Activated gamma-delta T cell treated with Interleukin-2 at 50 U/mL for 16 hours (primary cell): ENCODE measurements at regions not wholly inside any gene's neighbourhood (a gene's known extent, or its start where the extent isn't known, plus 50 kb on each side); places are given as distances from the start of the nearest gene placed in this dataset.
A peak's percentile ranks its signal among the peaks of the same experiment; 100 is the strongest.

Source experiments
- DNase-seq: peaks from one replicate; pipeline ENCODE4 v3.0.0-alpha.2; 2020

DNA sequence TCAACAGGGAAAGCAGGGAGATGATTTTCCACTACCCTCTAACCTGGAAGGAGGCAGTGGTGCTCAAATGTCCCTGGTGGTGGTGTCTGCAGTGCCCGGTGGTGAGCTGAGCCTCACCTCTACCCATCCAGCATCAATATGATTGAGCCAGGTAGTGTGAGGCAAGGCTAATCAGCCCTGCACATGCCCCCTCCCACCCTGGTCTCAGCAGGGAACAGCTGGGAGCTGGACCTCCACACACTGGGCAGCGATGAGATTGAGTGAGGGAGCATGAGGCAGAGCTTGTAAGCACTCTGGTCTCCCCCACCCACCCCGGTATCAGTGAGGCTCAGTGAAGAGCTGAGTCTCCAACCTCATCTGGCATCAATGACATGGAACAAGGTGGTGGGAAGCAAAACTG lies 634.3 kb downstream of the PTPRU start:
- DNase-seq = no peak

DNA sequence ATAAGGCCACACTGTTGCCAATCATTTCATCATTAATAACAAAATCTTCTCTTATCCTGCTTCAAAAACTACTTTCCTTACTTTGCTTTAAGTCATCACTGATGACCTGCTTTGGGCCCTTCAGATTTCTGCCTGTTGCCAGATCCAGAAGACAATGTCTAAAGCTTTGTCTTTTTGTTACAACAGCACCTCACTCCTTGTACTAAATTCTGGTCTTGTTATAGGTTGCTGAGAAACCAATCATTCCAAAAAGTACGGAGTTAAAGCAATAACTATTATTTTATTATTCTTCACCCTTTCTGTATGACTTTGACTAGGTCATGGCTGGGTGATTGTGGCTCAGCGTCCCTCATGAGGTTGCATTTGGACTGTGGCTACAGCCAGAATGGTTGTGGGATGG lies 633.5 kb downstream of the PTPRU start:
- DNase-seq = no peak

DNA sequence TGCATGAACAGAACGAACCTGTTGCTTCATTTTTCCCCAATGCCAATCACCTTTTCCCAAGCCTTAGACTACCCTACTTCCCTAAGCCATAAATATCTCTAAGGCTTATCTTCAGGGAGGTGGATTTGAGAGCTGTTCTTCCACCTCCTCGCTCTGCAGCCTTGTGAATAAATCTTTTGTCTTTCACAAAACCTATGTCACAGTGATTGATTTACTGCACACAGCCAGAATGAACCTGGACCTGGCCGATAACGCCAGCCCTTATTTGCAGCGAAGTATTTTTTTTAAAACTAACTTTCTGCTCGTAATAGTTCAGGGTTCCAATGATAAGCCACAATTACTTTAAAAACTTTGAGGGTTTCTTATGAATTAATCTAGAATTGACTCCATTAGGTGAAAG lies 632.6 kb downstream of the PTPRU start:
- DNase-seq = no peak

DNA sequence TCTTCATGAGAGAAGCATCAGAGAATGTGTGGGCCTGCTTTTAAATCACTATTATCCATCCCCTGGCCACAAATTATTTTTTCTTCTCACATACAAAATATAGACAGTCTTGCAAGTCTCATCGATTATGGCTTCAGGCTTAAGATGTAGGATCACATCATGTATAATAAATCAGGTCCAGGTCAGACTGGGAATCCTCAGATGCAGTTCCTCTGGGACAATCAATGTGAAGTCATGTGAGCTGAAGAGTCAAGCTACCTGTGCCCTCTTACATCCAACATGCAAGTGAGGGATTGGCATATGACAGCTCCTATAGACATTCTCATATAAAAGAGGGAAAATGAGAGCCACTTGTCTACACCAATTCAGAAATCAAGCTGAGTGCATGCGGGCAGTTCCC lies 631.8 kb downstream of the PTPRU start:
- DNase-seq = no peak

DNA sequence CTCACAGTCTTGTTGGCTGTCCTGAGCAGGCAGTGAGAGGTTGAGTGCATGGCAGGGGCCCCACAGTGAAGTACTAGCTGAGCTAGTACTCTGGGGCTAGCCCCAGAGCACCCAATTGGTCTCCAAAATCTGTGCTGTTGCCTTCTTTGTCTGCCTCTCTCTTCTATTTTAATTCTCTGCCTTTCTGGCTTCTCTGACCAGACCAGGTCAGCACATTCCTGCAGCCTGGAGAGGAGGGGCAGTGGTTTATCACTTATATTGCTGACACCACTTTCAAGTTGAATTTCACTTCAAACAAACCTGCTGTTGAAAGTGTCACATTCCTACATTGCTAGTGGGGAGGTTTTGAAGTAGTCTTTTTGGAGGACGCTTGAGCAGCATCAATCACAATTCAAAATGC lies 628.7 kb downstream of the PTPRU start:
- no peak for DNase-seq

DNA sequence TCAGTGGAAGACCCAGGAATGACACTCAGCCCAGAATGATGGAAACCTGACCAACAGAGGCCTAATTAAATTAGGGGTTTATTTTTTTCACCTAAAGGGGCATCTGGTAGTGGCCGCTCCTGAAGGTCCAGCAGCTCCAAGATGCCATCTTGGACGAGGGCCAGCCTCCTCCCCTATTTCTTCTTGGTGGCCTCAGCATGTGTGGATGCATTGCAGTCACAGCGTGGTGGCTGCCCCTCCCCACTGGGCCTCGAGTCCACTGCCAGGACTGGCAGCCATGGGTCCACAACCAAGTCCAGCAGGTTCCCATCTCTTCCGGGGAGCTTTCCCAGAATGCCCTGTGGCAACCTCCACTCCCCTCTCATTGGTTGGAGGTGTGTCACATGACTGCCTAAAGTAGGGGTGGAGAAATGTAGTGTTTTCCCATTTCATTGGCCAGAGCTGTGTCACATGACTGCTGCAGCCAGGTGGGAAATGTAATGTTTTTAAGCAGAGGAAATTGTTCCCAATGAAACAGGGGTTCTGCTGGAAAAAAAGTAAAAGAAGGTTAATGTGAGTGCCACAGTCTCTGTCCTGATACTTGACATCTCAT lies 628.2 kb downstream of the PTPRU start:
- no peak for DNase-seq

DNA sequence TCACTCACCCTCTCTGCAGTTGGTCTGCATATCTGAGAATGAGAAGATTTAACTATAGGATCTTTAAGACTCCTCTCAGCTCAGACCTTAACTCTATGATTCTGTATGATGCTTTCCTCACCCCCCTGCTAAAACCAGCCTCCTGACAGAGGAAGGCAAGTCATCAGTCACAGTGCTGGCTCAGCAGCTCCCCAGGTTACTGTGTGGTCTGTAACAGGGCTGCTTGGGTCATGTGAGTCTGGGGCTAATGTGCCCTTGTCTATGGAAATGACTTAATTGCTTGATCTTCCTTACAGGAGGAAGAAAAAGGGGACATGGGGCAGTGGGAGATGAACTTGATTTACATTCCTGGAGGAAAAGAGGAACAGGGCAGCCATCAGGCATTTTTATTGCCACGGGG lies 625.6 kb downstream of the PTPRU start:
- no peak for DNase-seq

DNA sequence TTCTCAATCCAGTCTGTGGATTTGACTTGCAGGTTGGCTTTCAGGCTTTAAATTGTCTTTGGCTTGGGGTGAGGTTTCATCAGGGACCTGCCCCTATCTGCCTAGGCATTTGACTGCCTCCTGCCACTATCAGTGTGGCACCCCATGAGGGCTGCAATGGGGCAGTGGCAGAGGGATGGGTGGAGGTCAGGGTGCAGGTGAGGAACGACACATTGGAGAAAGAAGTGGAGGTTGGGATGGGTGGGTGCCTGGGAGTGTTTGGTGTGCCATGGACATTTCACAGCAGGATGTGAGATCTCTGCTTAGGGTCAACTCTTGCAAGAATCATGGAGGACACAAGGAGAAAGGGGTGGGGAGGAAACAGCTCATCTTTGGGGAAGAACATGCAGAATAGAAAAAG lies 625.1 kb downstream of the PTPRU start:
- no peak for DNase-seq

DNA sequence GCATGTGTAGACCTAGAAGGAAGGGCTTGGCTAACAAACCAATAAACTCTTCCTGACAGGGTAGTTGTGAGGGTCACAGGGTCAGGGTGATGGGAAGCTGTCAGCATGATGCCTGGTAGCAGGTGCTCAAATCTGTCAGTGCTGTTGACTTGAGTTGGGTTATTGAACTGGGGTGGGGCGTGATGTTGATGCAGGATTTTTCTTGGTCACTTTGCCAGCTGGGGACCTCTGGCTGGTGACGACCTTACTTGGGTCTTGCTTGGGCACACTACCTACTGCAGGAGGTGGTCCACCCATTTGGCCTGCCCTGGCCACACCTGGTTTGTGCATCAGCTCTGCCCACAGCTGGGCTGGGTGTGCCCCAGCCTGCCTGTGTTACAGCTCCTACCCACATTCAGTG lies 624.4 kb downstream of the PTPRU start:
- no peak for DNase-seq

DNA sequence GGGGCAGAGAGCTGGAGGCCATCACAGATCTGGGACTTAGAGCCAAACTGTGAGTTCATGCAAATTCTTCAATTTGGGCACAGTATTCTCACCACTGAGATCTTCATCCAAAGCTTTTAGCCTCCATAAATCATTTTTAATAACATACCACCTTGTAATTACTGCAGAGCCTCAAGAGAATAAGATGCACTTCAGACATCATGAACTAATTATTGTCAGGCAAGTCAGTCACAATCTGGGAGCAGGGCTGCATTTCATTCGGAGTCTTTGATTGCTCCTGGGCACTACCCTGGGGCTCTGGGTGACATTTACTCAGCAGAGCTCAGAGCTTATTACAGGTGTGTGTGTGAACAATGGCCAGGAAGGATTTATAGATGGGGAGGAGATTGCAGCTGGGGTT lies 623.7 kb downstream of the PTPRU start:
- DNase-seq = no peak

DNA sequence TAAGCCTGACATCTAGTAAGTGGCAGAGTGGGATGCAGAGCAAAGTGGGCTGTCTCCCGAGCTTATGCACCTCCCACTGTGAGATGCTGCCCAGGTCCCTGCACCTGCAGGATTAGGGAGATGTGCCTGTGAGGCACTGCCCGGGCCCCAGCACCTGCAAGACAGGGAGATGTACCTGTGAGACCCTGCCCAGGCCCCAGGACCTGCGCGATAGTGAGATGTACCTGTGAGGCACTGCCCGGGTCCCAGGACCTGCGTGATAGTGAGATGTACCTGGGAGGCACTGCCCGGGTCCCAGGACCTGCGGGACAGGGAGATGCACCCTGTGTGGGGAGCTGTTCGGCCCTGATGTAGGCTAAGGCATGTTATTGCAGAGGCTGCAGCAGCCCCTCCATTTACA lies 622.8 kb downstream of the PTPRU start:
- no peak for DNase-seq

DNA sequence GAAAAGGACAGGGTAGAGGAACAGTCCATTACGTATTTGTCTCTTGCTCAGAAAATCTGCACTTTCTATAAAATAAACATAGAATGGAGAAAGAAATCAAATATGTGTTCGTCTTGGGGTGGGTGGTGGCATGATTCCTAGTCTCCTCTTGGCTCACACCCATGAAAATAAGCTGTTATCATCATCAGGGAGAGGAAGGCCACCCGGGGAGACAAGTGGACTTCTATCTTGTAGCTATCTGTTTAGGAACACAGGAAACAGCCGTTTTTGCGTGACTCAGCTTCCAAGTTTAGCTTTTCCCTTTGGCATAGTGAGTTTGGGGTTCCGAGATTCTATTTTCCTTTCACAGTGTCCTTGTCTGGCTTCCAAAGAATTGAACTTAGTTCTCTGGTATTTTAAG lies 622.3 kb downstream of the PTPRU start:
- no peak for DNase-seq

DNA sequence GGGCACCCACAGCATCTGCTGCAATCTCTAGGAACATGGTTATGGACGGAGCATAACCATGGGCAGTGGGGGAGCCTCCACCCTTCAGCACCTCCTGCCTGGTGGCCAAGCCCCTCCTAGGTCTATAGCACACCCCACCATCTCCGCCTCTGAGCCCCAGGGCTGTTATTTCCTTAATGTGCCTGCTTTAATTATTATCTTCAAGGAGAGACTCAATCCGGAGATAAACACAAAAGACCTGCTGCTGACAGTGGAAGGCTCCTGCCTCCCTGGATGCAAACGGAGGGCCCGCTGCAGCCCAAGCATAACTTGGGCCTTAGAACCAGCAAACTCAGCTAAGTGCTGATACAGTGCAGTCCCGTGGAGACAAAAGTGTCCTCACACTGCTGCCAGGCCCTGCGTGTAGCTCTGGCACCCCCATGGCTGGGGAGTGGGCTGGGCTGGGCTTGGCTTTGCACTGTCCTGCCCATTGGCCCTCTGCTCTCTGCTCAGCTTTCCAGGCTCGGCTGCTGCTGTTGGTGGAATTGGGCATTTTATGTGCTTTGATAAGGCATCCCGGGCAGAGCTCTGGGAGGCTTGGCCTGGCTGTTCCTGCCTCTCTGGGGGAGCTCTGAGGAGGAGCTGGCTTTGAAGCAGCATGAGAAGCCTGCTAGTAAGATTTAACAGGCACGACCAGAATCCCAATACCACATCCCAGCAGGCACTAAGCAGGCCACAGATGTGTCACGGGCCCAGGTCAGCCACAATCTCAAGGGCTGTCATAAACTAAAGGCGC lies 620.2 kb downstream of the PTPRU start:
- DNase-seq = no peak

DNA sequence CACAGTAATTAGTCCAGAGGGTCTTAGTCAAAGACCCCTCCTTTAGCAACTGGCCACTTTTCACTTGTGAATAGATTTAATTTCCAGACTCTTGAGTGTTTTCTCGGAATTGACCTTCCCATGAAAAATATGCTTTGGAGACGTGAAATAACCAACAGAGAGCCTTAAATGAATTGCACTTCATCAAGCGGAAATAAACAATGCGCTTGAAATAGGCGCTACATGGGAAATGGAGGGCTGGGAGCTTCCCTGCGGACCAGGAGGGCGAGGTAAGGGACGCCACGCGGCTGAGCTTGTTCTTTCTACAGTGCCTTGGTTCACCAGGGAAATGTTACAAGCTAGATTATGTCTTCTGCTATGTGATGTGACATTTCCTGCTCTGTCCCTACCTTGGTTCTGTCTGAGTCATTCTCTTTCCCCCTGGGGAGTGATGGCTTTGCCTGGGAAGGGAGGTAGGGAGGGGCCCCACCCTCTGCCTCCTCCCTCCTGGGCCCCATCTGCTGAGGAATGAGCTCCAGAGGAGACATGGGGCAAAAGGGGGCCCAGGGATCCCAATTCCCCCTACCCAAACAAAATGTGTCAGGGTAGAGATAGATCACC lies 619.3 kb downstream of the PTPRU start:
- no peak for DNase-seq

DNA sequence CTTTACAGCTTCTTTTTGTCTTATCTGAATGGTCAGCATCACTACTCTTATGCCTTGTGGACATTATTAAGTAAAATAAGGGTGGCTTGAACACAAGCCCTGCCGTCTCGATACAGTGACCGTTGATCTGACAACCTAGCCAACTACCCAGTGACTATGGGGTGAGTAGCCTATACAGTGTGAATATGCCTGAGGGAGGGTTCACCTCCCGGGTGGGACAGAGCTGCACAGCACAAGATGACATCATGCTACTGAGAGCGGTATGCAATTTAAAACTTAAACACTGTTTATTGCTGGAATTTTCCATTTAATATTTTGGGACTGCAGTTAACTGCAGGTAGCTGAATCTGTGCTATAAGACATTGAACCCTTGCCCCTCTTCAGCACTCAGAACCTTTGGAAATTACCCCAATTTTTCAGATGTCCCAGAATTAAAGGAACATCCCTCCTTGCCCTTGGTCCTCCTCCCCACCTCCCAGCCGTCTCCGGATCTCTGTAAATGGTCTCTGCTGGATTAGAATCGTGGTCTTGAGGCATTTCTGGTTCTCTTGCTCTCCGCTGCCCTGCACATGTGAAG lies 618.5 kb downstream of the PTPRU start:
- DNase-seq = no peak

DNA sequence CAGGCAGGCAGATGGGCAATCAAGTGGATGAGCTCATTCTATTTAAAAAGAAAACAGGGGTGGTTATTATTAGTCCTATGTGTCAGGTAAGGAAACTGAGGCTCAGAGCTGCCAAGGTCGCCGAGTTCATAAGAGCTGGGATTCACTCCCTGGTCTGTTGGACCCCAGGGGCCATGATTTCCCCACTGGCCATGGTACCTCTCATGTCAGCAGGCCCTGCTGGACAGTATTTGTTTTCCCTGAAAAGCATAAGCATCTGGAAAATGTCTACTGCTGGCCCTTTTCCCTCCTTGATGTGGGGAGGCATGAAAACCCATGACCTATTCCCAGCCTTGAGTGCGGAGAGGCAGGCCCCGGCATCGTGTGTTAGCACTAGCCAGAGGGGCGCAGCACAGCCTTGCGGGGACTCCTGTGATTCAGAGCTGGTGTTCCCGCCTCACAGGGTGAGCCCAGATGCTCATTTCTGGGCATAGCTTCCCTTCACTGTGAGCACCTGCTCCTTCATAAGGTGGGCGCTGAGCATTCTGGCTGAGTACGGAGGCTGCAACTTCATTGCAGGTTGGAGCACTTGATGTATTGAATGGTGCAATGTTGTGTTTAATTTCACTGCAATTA lies 617.5 kb downstream of the PTPRU start:
- no peak for DNase-seq

DNA sequence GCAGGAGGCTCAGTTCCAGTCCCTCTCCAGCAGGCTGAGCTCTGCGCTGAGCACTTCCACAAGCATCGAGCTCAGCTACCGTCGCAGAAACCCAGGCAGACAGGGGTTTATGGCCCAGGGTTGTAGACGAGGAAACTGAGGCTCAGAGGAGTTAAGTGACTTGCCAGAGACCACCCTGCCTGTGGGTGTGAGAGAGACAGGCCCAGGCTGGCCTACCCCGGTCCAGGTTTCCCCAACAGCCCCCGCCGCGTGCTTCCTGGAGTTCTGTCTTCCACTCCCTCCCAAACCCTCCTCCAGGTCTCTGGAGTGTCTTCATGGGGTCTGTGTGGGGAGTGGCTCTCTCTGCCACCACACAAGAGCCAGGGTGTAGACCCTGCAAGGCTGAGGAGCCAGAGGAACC lies 615.9 kb downstream of the PTPRU start:
- no peak for DNase-seq

DNA sequence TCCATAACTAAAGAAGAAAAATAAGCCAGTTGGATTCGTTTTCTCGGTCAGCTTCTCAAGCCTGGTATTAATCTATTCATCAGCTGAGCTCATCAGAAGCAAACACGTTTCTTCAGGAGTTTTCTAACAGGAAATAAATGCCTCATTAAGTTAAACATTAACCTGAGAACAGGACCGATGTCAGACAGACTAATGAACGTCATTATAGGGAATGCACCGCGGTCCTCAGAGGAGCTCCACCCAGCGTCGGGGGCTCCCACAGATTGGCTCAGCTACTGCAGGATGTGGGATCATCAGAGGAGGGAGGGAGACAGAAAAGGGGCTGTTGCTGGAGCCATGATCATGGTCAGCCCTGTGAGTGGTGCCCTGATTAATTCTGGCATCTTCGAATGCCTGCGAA lies 615.4 kb downstream of the PTPRU start:
- DNase-seq = no peak

DNA sequence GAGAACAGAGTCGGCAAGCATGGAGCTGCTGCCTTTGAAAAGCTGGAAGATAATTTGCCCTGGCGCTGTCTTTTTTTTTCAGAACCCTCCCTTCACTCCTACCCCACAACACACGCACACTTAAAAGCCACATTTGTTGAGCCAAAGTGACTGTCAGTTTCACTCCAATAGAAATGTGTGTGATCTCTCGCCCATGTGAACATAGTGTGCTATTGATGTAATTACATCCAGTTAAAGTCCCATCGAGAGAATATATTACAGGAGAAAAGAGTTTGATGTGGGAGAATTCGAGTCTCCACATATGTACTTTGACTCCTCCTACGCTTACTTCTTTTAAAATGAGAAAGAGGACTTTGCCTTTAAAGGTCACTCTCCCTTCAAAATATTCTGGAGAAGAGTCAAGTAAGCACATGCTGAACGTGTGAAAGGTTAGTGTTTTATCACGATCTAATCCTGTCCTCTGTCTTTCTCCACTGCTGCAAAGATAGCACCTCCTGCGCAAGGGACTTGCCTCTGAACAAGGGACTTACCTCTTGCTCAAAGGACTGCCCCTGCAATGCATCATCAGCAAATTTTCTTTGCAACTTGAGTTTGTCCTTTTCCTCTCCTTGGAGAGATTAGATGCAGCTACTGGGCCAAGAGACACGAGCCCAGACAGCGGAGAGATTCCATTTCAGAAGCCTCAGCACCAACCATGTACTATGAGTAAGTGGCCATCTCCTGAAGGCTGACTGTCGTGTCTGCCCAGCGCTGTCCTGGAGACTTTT lies 613.9 kb downstream of the PTPRU start:
- DNase-seq = no peak

DNA sequence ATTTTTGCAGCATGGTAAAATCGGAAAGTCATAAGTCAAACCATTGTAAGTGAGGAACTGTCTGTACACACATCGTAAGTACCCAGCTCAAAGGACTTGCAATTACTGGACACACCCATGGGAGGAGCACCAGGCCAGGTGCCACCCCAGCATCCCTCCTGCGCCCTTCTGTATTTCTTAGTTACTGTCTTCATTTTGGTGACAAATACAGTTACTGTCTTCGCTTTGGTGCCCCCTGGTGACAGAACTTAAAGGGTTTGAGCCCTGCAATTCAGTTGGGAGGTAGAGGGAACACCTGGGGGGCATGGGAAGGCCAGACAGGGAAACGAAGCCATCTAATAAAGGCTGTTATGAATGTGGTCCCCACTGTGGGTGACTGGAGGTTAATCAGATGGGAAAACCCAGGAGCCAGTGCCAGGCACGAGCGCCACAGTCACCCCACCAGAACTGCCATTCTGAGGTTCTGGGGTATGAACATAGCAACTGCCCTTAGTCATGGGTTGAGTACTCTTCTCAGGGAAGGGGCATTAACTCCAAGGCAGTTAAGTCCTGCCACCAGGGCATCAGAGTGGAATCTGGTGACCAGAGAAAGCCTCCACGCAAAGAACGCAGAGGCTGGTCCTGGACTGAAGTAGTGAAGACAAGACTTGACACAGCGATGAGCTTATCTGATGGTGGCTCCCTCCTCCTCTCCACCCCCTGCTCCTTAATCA lies 612.9 kb downstream of the PTPRU start:
- DNase-seq = peak; percentile 25

DNA sequence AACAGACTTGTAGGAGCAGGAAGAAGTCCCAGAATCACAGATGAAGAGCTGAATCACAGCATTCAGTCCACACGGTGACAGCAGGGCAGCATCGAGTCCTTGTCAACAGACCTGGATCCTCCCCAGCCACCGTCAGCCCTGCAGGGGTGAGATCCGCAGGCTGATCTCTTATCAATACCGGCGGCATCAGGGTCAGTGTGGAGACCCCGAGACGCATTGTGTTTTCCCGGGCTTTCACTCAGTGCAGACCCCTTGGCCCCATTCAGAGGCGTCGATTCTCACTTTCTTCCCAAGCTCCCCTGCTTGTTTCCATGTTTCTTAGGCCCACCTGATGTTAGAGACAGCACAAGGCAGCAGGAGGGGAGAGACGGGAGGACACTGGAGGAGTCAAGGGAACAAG lies 609.6 kb downstream of the PTPRU start:
- no peak for DNase-seq

DNA sequence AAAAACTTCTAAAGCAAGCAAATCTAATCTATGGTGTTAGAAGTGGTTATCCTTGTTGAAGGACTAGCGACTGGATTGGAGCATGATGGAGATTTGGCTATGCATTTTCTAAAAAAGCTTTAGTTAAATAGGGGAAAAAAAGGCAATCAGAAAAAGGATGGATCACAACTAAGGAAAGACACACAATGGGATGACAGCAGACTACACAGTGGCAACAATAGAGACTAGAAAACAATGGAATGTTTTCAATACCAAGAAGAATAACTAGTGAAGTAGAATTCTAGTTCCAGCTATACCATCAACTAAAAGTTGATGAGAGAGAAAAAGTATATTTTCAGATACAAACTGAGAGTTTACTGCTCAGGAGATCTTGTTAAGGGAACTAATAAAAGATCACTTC lies 605.8 kb downstream of the PTPRU start:
- DNase-seq = no peak
